ENCODE measurements at regions not wholly inside any gene's neighbourhood (a gene's known extent, or its start where the extent isn't known, plus 50 kb on each side); places are given as distances from the start of the nearest gene placed in this dataset.

GRCh38 chrX:35406386-35406785, 391.8 kb upstream of the MAGEB16 start:
- TF ChIP-seq EZH2 (IDR thresholded peaks at IDR 0.05; ENCODE audit: low read length, missing control alignments) (no peak), CTCF (conservative IDR thresholded peaks at IDR 0.05 in 1 of 2, IDR thresholded peaks at IDR 0.05 in 1 of 2; ENCODE audit: low read depth in 1 of 2, low read length in 2 of 2) (no peak)
